Activated CD8-positive, alpha-beta memory T cell treated with anti-CD3 and anti-CD28 coated beads for 36 hours (primary cell): ENCODE measurements at regions not wholly inside any gene's neighbourhood (a gene's known extent, or its start where the extent isn't known, plus 50 kb on each side); places are given as distances from the start of the nearest gene placed in this dataset.
"Not testable (repeated sequence)": the region's sequence is repeated elsewhere in the genome, so short reads cannot be mapped to it uniquely, and the experiment has no call there.

ENCODE experiments used
- CTCF ChIA-PET: fragments of 350-600 bp; sonication (Branson Sonifier 250); formaldehyde crosslinking; loops from one replicate; lab custom pipeline; 2021; ENCODE audit warnings: antibody characterized with exemption; lab: Charles Lee
- POLR2A ChIA-PET: fragments of 350-600 bp; sonication (Branson Sonifier 250); formaldehyde crosslinking; loops from one replicate; lab custom pipeline; 2021; ENCODE audit warnings: antibody characterized with exemption; lab: Charles Lee

DNA sequence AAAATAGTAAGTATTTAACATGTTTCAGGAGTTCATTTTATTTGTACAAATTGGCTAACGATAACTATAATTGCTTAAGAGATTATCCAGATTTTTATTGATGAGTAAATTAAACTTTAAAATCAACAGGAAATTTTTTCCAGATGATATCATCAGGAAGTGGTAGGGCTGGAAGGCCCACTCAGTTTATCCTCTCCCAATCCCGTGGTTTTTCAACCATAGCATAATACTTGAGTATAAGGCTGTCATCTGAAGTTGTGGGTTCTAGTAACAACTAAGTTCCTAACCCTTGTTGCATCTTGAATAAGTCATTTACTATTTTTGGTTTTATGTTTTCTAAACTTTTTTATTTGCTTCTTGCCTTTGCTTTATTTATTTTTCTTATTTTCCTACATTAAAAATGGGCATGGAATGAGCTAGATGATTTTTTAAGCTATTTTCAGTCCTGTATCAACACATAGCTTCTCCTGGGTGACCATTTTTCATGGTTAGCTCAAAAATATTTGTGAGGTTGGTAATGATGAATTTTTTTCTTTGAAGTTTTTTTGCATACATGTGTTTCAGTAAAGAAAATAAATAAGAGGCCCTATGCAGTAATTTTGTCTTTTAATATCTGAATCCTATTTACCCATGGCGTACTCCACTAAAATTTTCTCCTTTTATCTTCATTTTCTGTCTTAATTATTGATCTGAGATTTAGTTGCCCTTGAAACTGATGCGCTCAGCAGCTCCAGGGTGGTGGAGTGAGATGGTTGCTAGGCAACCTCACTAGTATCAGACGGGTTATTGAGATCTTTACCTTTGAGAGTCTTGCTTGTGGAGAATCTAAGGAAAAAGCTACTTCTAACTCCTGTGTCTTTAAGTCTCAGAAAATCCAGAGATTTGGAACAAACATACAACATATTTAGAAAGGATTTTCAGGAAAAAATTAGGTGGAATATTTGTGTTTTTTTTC, 452.0 kb upstream of the CCDC179 start:
- POLR2A ChIA-PET, result no interaction called here
- CTCF ChIA-PET, result no interaction called here

DNA sequence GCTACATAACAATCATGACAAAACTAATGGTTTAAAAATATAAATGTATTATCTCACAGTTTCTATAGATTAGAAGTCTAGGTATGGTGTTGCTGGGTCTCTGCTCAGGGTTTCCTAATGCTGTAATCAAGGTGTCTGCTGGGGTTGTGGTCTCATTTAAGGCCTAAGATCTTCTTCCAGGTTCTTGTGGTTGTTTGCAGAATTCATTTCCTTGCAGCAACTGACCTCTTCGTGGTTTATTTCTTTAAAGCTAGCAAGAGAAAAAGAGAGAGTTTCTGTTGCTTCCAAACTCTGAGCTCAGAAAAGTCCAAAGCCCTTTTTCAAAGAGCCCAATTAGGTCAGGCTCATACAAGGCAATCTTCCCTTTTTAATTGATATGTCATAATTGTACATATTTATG, 452.7 kb upstream of the CCDC179 start:
- ChIA-PET POLR2A (no interaction called here), CTCF (no interaction called here)

DNA sequence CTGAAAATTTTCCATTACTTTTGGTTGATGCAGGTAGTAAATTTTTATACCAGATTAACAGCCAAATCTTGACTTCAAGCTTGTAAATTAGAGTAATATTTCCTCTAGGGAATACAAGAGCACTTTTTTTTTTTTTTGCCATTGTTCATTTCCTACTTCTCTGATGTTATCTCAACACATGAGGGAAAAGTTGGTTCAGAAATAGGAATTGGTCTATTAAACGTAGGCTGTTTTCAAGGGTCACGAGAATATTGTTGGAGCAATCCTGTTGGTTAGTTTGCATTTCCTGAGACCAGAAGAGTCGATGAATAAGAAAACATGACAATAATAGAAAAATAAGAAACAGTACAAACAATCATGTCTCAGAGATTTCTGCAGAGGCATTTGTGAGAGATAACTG, 453.9 kb upstream of the CCDC179 start:
- ChIA-PET CTCF (no interaction called here), POLR2A (interaction anchor here (0.5 kb wide), 1 partner anchor 1046 kb away, joined by 3 read pairs; no protein-coding TSS in a partner anchor)

DNA sequence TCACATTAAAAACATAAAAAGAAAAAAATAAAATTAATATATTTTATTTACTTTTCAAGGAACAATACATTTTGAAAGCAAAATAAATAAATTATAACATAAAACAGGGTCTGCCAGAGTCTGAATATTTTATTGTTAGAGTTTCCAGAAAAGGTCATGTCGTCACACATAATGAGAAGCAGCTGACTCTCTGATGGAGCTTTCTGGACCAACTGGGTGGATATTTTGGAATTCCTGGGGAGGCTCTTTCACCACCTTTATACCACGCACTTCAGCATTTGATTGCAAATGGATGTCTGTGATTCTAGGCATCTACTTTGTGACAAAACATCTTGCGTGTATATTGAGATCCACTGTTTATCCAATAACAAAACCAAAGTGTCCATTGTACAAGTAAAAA, 455.0 kb upstream of the CCDC179 start:
- ChIA-PET CTCF (no interaction called here), POLR2A (no interaction called here)

DNA sequence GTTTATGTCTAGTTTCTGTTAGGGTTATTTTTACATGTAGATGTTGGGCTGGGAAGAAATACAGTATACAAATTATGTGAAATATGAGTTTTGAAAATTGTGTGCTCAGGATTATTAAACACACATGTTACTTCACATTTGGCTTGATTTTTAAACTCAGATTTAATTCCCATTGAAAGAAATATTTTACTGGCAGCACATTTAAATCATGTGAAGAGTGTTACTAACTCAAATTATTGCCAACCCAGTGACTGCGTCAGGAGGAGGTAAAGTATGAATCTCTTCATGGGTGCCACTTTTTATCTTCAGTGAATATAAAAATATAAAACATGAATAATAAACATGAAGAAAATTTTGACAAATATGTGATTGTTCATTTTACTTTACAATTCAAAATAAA, 457.5 kb upstream of the CCDC179 start:
- CTCF ChIA-PET, result no interaction called here

DNA sequence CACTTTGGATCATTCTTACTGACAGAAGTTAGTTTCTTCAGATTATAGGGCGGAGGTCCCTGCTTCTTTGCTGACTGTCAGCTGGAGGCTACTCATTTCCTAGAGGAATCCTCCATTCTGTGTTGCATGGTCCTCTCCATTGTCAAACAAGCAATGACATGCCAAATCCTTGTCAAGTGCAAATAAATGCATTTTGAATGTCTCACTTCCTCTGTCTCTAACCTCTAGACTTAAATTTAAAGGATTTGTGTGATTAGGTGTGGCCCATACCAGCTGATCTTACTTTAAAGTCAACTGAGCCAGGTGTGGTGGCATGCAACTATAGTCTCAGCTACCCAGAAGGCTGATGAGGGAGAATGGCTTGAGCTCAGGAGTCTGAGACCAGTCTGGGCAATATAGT, 458.4 kb upstream of the CCDC179 start:
- ChIA-PET POLR2A (no interaction called here), CTCF (no interaction called here)

More for the DNA sequence above, 457.5 kb upstream of the CCDC179 start:
- POLR2A ChIA-PET, result no interaction called here

DNA sequence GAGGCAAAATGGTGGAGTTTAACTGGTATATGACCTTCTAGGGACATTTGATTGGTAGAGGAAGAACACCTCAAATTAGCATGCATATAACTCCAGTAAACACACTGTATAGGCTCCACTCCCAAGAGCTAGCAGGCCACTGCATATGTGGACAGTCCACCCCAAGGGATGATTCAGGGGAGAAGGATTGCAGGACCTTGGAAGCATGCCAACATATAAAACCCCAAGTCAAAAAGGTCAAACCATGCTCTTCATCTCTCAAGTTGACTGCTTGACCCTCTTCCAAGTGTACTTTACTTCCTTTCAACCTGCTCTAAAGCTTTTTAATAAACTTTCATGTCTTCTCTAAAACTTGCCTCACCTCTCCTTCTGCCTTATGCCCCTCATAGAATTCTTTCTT, 459.9 kb upstream of the CCDC179 start:
- ChIA-PET POLR2A (interaction anchor here (0.7 kb wide), 1 partner anchor 8 kb away, joined by 3 read pairs; no protein-coding TSS in a partner anchor), CTCF (no interaction called here)

DNA sequence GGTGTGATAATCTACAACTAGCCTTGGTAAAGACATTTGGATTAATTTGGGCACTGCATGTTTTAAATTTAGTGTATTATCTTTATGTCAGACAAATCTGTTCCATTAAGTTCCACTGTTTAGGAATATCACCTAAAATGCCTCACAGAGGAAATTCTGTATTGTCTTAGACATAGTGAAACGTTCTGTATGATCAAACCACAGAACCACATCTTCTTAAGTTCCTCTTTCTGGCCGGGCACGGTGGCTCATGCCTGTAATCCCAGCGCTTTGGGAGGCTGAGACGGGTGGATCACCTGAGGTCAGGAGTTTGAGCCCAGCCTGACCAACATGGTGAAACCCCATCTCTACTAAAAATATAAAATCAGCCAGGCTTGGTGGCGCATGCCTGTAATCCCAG, 475.3 kb upstream of the CCDC179 start:
- POLR2A ChIA-PET, CTCF ChIA-PET: not testable (repeated sequence)

DNA sequence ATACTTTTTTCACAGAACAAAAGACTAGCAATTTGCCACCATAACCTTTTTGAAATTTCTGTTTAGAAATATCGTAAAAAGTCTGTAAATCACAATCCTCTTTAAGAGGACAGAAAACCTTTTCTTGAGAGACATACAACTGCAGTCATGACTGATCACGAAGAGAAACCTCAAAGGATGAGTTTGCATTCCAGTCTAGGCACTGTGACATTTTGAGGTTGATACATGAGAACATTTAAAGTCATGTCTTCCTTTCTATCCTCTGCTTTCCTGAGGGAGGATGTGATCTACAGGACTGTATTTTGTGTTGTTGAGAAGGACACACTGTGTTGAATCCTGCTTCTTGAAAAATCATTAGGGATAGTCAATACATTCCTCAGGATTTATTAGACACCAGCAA, 476.7 kb upstream of the CCDC179 start:
- POLR2A ChIA-PET, result no interaction called here
- CTCF ChIA-PET, result no interaction called here

DNA sequence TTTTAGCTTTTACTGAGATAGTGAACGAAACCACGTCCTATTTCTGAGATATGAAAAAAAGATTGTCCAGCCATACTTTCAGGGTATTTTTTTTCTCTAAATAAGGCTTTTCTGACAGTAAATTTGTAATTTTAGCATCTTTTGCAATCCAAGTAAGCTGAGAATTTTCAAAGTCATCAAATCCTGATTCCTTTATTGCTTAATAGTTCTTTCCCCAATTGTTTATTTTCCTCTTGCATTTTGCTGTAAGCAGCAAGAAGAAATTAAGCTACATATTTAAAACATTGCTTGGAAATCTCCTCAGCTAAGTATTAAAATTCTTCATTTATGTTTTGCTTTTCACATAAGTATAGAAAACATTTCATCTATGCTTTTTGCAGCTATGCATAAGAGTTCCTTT, 493.3 kb upstream of the CCDC179 start:
- ChIA-PET POLR2A (no interaction called here), CTCF (no interaction called here)

DNA sequence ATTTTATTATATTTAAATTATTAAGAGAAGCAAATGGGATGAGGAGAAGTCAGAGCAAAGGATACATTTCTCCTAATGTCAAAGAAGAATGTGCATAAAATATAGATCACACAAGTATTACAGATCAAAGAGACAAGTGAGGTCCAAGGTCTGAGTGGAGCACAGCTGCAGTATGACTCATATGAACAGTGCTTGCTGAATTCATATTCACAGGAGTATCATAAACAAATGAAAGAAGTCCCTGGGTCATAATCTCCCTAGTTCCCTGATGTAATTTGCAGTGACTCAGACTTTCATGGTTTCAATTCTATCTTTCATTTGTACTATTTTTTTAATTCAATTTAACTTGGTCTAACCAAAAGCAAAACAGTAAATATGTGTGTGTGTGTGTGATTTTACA, 499.0 kb upstream of the CCDC179 start:
- ChIA-PET POLR2A (no interaction called here), CTCF (no interaction called here)

DNA sequence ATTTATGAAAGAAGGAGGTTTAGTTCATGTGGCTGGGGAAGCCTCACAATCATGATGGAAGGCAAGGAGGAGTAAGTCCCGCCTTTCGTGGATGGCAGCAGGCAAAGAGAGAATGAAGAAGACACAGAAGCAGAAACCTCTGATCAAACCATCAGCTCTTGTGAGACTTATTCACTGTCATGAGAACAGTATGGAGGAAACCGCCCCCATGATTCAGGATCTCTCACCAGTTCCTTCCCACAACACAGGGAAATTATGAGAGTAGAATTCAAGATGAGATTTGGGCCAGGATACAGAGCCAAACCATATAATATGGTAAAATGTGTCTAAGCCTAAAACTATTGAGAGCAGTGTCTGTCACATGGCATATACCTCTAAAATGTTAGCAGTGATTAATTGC, 503.8 kb upstream of the CCDC179 start:
- ChIA-PET POLR2A (no interaction called here), CTCF (no interaction called here)

DNA sequence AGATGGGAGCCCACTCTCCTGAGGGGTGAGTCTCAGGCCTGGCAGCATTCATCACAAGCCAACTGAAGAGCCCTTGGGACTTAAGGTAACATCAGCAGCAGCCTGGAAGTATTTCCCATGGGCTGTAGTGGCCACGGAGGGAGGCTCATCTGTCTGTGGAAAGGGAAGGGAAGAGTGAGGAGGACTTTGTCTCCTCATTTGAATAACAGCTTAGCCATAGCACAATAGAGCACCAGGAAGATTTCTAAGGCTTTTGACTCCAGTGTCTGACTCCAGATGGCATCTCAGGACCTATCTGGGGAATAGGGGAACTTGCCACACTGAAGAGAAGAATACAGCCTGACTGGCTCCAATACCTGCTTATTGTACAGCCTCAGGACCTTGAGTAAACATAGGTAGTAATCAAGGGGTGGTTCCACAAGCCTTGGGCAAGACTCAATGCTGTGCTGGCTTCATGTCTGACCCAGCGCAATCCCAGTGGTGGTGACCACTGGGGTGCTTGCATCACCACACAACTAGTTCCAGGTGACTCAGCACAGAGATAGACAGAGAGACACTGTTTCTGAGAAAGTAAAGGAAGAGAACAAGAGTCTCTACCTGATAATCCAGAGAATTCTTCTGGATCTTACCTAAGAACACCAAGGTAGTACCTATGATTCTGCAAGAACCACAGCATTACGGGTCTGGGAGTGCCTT, 510.5 kb upstream of the CCDC179 start:
- CTCF ChIA-PET, result no interaction called here
- POLR2A ChIA-PET, result no interaction called here

DNA sequence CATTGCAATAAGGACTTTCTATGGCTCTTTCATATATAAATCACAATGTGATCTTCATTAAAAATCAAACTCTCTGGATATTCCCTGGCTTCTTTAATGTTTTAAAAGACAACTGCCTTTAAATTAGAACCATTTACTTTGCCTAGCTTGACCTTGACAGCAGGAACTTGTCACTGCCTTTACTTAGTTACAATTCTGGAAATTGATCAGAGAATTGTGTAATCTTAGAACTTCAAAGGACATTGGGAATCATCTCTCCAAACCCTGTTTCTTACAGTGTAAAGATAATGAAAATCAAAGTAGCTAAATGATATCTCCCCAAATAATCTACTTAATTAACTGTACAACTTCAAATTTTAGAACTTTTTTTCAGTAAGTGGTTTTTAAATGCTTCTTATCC, 517.6 kb upstream of the CCDC179 start:
- POLR2A ChIA-PET, result no interaction called here
- CTCF ChIA-PET, result no interaction called here

DNA sequence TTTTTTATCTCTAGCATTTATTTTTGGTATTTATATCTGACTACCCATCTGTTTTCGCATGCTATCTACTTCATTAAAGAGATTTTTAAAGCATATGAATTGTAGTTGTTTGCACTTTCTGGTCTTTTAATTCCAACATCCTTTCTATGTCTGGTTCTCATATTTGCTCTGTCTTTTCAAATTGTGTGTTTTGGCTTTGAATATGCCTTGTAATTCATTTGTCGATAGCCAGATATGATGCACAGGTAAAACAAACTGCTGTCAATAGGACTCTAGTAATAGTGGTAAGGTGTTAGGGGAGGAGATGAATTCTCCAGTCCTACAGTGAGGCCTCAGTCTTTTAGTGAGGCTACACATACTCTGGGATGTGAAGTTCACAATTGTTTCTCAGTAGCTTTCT, 530.8 kb upstream of the CCDC179 start:
- CTCF ChIA-PET, result no interaction called here
- POLR2A ChIA-PET, result no interaction called here

DNA sequence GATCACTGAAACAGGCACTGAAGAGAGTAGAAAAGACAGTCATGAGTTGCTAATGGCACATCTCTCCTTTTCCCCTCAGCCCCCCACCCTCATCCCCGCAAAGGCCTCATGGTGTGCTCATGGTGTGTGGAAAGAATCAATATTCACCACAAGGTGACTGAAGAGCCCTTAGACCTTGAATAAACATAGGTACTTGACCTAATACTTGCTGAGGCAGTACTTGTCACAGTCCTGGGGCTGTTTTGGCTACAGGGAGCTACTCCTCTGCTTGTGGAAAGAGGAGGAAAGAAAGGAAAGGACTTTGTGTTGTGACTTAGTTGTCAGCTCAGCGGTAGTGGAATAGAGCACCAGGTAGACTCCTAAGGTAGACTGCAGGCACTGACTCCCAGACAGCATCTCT, 537.8 kb upstream of the CCDC179 start:
- ChIA-PET POLR2A (no interaction called here), CTCF (no interaction called here)

DNA sequence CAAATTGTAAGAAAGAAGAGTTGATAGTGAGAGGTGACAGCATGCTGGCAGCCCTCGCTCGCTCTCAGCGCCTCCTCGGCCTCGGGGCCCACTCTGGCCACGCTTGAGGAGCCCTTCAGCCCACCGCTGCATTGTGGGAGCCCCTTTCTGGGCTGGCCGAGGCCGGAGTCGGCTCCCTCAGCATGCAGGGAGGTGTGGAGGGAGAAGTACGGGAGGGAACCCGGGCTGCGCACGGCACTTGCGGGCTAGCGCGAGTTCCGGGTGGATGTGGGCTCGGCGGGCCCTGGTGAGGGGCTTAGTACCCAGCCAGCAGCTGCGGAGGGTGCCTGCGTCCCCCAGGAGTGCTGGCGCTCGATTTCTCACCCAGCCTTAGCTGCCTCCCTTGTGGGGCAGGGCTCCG, 539.7 kb upstream of the CCDC179 start:
- POLR2A ChIA-PET, result no interaction called here
- CTCF ChIA-PET, result no interaction called here

DNA sequence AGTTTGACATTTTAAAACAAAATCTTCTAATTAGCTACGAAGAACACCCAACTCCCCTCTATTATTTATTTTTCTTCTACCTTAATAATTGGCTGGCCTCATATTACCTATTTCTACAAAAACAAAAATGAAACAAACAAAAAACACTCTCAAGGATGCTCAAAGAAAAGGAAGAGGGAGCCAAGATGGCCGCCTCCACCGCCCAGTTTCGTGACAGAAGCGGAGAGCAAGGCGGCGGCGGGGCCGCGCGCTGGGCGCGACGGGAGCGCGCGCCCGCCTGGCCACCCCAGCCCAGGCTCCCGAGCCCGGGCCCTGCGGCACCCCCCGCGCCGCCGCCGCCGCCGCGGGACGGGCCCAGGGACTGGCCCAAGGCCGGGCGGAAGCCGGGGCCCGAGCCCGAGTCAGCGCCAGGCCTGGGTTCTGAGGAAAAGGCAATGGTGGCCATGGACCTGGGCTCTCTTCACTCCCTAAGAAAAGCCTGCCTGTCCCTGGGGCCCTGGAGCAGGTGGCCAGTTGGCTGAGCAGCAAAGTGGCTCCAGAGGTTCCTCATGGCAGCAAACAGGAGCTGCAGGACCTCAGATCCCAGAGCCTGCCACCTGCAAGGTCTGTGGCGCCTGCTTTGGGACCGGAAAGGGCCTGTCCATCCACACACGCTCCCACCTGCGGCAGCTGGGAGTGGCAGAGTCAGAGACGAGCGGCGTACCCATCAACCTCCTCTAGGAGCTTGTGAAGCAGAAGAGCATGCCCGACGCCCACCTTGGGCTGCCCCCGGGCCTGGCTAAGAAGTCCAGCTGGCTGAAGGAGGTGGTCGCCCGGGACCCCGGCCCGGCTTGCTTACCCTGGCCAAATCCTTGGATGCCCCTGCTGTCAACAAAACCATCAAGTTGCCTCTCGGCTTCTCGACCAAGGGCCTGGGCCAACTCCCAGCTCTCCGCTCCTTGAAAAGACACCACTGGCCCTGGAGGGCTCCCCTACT, 543.2 kb upstream of the CCDC179 start:
- POLR2A ChIA-PET, result no interaction called here
- CTCF ChIA-PET, result no interaction called here

DNA sequence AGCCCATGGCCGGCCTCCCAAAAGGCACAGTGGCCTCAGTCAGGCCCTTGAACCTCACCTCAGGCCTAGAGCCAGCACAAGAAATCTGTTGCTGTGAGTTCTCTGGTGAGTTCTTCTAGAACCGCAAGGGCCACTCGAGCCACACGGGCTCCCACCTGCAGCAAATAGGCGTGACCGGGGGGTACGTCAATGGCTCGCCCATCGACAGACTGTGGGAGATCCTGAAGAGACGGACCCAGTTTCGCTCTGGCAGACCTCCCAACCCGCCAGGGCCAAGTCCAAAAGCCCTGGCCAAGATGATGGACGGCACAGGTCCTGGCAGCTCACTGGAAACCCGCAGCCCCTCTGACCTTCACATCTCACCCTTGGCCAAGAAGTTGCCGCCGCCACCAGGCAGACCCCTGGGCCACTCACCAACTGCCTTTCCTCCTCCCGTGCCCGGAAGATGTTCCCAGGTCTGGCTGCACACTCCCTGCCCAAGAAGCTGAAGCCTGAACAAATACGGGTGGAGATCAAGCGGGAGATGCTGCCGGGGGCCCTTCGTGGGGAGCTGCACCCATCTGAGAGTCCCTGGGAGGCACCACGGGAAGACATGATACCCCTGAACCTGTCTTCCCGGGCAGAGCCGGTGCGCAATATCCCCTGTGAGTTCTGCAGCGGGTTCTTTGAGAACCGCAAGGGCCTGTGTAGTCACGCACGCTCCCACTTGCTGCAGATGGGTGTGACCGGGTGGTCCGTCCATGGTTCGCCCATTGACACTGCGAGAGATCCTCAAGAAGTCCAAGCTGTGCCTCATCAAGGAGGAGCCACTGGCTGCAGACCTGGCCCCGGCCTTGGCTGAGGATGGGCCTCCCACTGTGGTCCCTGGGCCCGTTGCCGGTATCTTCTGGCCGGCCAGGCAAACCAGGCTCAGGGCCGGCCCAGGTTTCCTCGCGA, 544.2 kb upstream of the CCDC179 start:
- CTCF ChIA-PET, result no interaction called here
- POLR2A ChIA-PET, result no interaction called here
